A673 (cell line): ENCODE measurements at regions not wholly inside any gene's neighbourhood (a gene's known extent, or its start where the extent isn't known, plus 50 kb on each side); places are given as distances from the start of the nearest gene placed in this dataset.

Source experiments
- BruUV-seq: library from RNA; stranded (reverse); fragments of 400-500 nt; replicated peaks from 2 replicates; lab custom pipeline; 2021; lab: Mats Ljungman, UMichigan
- CTCF ChIA-PET: fragments of 300-600 bp; sonication (Branson Sonifier 250); formaldehyde crosslinking; loops from one replicate; lab custom pipeline; 2022; ENCODE audit warnings: antibody characterized with exemption; lab: Charles Lee
- POLR2A ChIA-PET: fragments of 300-600 bp; sonication (Branson Sonifier 250); formaldehyde crosslinking; loops from one replicate; lab custom pipeline; 2022; ENCODE audit warnings: antibody characterized with exemption; ENCODE audit not compliant: low non-redundant PET; lab: Charles Lee
- DNase-seq: peaks from one replicate; pipeline ENCODE4 v3.0.0-alpha.2; 2015; ENCODE audit warnings: low spot score
- H3K27ac ChIP-seq: fragments of 200-600 bp; sonication (generic); 2 replicates; pipeline ENCODE4 v1.5.1; 2016; ENCODE audit warnings: mixed run types, low read depth, mild to moderate bottlenecking, mixed read lengths, antibody characterized with exemption, low read length; ENCODE audit not compliant: poor library complexity, severe bottlenecking
- H3K27me3 ChIP-seq: fragments of 200-600 bp; sonication (generic); replicated peaks from 2 replicates; pipeline ENCODE4 v1.6.1; 2017; ENCODE audit warnings: mixed run types, low read depth, mild to moderate bottlenecking, mixed read lengths, antibody characterized with exemption, low read length; ENCODE audit not compliant: insufficient read depth, poor library complexity
- H3K36me3 ChIP-seq: fragments of 200-600 bp; sonication (generic); 2 replicates; pipeline ENCODE4 v1.6.1; 2016; ENCODE audit warnings: mixed run types, mild to moderate bottlenecking, mixed read lengths, antibody characterized with exemption, low read length; ENCODE audit not compliant: insufficient read depth, poor library complexity, severe bottlenecking
- H3K4me1 ChIP-seq: fragments of 200-600 bp; sonication (generic); 2 replicates; pipeline ENCODE4 v1.6.1; 2017; ENCODE audit warnings: mixed run types, mild to moderate bottlenecking, mixed read lengths, antibody characterized with exemption, low read length; ENCODE audit not compliant: insufficient read depth, poor library complexity, severe bottlenecking
- H3K4me3 ChIP-seq: fragments of 200-600 bp; sonication (generic); 2 replicates; pipeline ENCODE4 v1.5.1; 2016; ENCODE audit warnings: low read depth, mixed run types, mild to moderate bottlenecking, mixed read lengths, low read length; ENCODE audit not compliant: poor library complexity, severe bottlenecking
- H3K9me3 ChIP-seq: fragments of 200-600 bp; sonication (generic); 2 replicates; pipeline ENCODE4 v1.6.1; 2016; ENCODE audit warnings: mixed run types, low read depth, mild to moderate bottlenecking, mixed read lengths, antibody characterized with exemption, low read length; ENCODE audit not compliant: poor library complexity, severe bottlenecking
- EZH2 ChIP-seq: fragments of 200-600 bp; sonication (generic); IDR thresholded peaks from 2 replicates; pipeline ENCODE4 v1.6.1; 2017; ENCODE audit warnings: borderline replicate concordance, low read depth, mild to moderate bottlenecking, mixed read lengths, antibody characterized with exemption, low read length; ENCODE audit not compliant: poor library complexity, severe bottlenecking
- intact Hi-C: fragments of 100-400 bp; cut with micrococcal nuclease; formaldehyde crosslinking; loops from one replicate; pipeline ENCODE4 v1.10.0; 2022; ENCODE audit not compliant: unreplicated experiment
- TF ChIP-seq, protein P1 (sequence below): fragments of 300-800, 200-600 bp; sonication (generic); conservative IDR thresholded peaks from 2 replicates; pipeline ENCODE4 v1.5.1; 2017; ENCODE audit warnings: low read depth, mild to moderate bottlenecking, antibody characterized with exemption, low read length, moderate library complexity, mixed read lengths

DNA sequence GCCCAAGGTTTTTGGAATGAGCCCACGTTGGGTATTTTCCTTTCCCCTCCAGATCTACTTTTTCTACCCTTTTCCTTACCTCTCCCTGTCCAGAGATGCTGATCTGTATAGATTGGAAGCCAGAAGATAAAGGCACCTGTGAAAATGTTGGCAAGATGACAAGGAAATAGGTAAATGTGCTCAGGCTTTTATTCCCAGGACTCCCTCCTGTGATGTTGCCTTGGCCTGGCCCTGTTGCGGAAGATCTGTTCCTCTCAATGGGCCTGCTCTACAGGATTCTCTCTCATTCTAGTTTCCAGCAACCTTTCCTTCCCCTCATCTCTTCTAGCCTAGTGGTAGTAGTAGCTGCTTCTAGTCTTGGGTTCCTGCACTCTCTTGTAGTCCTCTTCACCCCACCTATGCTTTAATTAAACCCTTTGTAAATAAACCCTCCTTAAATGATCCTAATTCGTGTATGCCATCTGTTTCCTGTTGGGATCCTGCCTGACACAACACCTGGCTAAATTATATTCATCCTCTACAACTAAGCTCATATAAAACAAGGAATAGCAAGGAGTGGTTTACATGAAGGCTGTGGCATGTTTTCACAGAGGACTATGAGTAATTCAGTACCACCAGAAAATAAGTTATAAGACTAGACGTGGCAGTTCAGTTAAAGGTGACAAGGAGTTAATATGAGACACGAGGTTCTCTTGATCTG lies 95.7 kb upstream of the MAOA start:
- Histone ChIP-seq H3K36me3 (no peaks in the 10 kb centered on the region), H3K4me3 (no peak overlapping the region), H3K4me1 (peaks cover 6% of the 10 kb centered on the region), H3K27me3 (no peaks in the 10 kb centered on the region), H3K9me3 (no peaks in the 10 kb centered on the region), H3K27ac (no peak overlapping the region)
- DNase-seq, result no peak
- CTCF ChIA-PET, result no interaction called here
- BruUV-seq, result no TSS peak
- intact Hi-C loops, result loop anchor here (10.0 kb wide), 1 partner anchor 384 kb away; no protein-coding TSS in a partner anchor
- POLR2A ChIA-PET, result no interaction called here
- TF ChIP-seq EZH2, result no peak
- TF ChIP-seq, protein P1, sequence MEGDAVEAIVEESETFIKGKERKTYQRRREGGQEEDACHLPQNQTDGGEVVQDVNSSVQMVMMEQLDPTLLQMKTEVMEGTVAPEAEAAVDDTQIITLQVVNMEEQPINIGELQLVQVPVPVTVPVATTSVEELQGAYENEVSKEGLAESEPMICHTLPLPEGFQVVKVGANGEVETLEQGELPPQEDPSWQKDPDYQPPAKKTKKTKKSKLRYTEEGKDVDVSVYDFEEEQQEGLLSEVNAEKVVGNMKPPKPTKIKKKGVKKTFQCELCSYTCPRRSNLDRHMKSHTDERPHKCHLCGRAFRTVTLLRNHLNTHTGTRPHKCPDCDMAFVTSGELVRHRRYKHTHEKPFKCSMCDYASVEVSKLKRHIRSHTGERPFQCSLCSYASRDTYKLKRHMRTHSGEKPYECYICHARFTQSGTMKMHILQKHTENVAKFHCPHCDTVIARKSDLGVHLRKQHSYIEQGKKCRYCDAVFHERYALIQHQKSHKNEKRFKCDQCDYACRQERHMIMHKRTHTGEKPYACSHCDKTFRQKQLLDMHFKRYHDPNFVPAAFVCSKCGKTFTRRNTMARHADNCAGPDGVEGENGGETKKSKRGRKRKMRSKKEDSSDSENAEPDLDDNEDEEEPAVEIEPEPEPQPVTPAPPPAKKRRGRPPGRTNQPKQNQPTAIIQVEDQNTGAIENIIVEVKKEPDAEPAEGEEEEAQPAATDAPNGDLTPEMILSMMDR, result no peak

DNA sequence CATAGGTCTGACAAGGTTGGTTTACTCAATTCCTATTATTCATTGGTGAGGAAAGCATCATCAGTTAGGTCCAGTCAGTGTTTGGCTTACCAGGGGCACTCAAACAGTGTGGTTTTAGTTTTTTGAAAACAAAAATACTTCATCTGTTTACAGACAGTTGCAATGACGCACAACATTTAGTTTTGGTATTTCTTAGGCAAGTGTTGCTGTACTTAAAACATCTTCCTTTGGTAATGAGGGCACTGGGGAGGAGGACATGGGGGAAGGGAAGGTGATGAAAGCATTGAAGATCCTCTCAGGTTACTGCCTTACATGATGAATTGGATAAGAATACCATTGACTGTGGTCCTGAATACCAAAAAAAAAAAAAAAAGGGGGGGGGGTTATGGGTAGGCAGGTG lies 93.7 kb upstream of the MAOA start:
- BruUV-seq, result no TSS peak

DNA sequence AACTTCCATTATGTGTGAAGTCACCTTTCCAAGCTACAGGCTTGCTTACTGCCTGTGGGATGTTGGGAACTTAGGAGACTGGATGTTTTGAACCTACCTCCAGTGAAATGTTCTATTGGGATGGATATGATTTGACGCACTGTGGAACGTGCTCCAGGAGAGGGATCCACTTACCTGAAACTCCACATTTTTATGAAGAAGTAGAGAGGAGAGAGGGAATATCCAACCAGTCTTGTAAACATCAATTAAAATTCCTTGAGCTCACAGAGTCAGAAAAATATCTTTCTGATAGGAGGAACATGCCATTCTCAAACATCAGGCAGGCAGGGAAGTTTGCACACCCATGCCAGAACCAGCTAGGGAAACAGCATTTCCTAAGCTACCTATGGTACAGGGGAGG lies 91.1 kb upstream of the MAOA start:
- intact Hi-C loops, result loop anchor here (10.0 kb wide), 1 partner anchor 380 kb away; no protein-coding TSS in a partner anchor
- no TSS peak for BruUV-seq
- TF ChIP-seq, protein P1, result no peak
- no peak for TF ChIP-seq EZH2
- ChIA-PET CTCF (no interaction called here), POLR2A (no interaction called here)
- H3K36me3 ChIP-seq, result no peaks in the 10 kb centered on the region
- no peaks in the 10 kb centered on the region for H3K4me1 ChIP-seq
- H3K27me3 ChIP-seq, result no peaks in the 10 kb centered on the region
- no peak for DNase-seq
- no peak overlapping the region for H3K4me3 ChIP-seq
- H3K9me3 ChIP-seq, result no peaks in the 10 kb centered on the region
- H3K27ac ChIP-seq, result no peak overlapping the region

More for the DNA sequence above, 93.7 kb upstream of the MAOA start:
- intact Hi-C loops, result loop anchor here (10.0 kb wide), 1 partner anchor 382 kb away; no protein-coding TSS in a partner anchor
- ChIA-PET POLR2A (no interaction called here), CTCF (no interaction called here)
- TF ChIP-seq, protein P1, result no peak
- TF ChIP-seq EZH2, result no peak
- Histone ChIP-seq H3K4me3 (no peak overlapping the region), H3K27me3 (no peaks in the 10 kb centered on the region), H3K36me3 (no peaks in the 10 kb centered on the region), H3K27ac (no peak overlapping the region), H3K4me1 (no peaks in the 10 kb centered on the region), H3K9me3 (no peaks in the 10 kb centered on the region)
- no peak for DNase-seq
